ENCODE measurements at regions not wholly inside any gene's neighbourhood (a gene's known extent, or its start where the extent isn't known, plus 50 kb on each side); places are given as distances from the start of the nearest gene placed in this dataset.
"Not testable (repeated sequence)": the region's sequence is repeated elsewhere in the genome, so short reads cannot be mapped to it uniquely, and the experiment has no call there.

DNA sequence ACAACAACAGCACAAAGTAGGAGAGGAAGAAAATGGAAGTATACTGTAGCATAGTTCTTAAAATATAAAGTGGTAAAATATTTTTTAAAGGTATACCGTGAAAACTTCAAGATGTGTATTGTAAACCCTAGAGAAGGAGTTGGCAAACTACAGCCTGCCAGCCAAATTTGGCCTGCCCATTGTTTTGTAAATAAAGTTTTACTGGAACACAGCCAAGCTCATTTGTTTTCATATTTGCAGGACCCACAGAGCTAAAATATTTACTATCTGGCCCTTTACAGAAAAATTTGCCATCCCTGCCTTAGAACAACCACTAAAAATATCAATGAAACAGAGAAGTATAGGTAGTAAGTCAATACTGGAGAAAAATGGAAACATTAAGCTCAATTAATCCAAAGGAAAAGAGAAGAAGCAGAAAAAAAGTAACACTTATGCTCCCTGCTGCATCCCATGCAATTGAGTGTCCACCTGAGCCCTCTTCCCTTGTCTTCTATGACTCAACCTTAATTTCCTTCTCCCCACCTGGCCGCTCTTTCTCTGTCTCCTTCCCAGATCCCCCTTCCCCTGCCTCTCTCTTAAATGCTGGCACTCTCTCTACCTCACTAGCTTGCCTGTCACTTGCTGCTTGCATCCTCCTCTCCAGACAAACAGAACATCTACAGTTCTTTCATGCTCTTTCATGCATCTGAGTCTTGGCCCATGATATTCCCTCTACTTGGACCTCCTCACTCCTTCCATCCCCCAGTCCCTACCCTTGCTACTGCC is 50.6 kb upstream of the FER start:
- Histone ChIP-seq H3K27me3 (ENCODE audit: control insufficient read depth, insufficient read depth, low read length) (no peaks in the 10 kb centered on the region), H3K4me1 (ENCODE audit: control insufficient read depth, insufficient read depth, low read length) (peaks cover 10% of the 10 kb centered on the region), H3K9ac (ENCODE audit: low read depth, low read length) (peak overlapping the region; percentile 32), H3K9me3 (ENCODE audit: control insufficient read depth, insufficient read depth, low read length) (no peaks in the 10 kb centered on the region), H3K4me3 (ENCODE audit: low read depth, low read length) (no peak overlapping the region), H3K36me3 (ENCODE audit: control insufficient read depth, insufficient read depth, low read length) (no peaks in the 10 kb centered on the region)

DNA sequence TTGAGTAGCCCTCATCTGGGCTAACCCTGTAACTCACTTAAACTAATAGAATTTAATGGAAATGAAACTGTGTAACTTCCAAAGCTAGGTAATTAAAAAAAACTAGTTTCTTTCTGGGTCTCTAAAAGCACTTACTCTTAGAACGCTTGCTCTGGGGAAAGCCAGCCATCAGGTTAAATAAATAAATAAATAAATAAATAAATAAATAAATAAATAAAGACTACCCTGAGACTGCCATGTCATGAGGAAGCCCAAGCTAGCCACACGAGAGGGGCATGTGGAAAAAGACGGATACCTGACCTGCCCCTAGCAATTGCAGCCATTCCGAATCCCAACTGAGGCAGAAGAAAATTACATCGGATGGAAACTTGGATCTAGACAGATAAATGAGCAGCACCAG is 51.3 kb upstream of the FER start:
- H3K4me1 ChIP-seq (ENCODE audit: control insufficient read depth, insufficient read depth, low read length) = peaks cover 10% of the 10 kb centered on the region
- H3K36me3 ChIP-seq (ENCODE audit: control insufficient read depth, insufficient read depth, low read length) = no peaks in the 10 kb centered on the region
- no peak overlapping the region for H3K9ac ChIP-seq (ENCODE audit: low read depth, low read length)
- H3K27me3 ChIP-seq (ENCODE audit: control insufficient read depth, insufficient read depth, low read length) = no peaks in the 10 kb centered on the region
- H3K4me3 ChIP-seq (ENCODE audit: low read depth, low read length) = no peak overlapping the region
- no peaks in the 10 kb centered on the region for H3K9me3 ChIP-seq (ENCODE audit: control insufficient read depth, insufficient read depth, low read length)

DNA sequence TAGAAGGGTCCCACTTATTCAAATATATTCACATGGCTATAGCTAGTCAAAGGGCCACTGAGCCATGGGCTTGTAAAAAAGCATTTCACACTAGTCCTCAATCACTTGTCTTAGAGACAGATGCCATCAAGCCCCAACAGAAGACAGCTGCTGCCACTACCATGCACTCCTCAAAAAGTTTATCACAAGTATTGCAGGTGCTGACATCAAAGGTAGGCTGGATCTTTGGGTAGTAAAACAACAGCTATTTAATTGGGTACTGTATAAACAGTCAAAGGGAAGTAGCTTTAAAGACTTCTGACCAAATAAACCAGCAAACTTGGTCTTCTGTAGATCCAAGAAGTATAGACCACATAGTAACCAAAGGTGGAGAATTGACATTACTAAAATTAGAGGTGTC is 59.2 kb upstream of the FER start:
- H3K4me1 ChIP-seq (ENCODE audit: control insufficient read depth, insufficient read depth, low read length) = peaks cover 17% of the 10 kb centered on the region
- H3K9me3 ChIP-seq (ENCODE audit: control insufficient read depth, insufficient read depth, low read length) = no peaks in the 10 kb centered on the region
- H3K9ac ChIP-seq (ENCODE audit: low read depth, low read length) = no peak overlapping the region
- no peaks in the 10 kb centered on the region for H3K36me3 ChIP-seq (ENCODE audit: control insufficient read depth, insufficient read depth, low read length)
- H3K27me3 ChIP-seq (ENCODE audit: control insufficient read depth, insufficient read depth, low read length) = no peaks in the 10 kb centered on the region
- H3K4me3 ChIP-seq (ENCODE audit: low read depth, low read length) = no peak overlapping the region

DNA sequence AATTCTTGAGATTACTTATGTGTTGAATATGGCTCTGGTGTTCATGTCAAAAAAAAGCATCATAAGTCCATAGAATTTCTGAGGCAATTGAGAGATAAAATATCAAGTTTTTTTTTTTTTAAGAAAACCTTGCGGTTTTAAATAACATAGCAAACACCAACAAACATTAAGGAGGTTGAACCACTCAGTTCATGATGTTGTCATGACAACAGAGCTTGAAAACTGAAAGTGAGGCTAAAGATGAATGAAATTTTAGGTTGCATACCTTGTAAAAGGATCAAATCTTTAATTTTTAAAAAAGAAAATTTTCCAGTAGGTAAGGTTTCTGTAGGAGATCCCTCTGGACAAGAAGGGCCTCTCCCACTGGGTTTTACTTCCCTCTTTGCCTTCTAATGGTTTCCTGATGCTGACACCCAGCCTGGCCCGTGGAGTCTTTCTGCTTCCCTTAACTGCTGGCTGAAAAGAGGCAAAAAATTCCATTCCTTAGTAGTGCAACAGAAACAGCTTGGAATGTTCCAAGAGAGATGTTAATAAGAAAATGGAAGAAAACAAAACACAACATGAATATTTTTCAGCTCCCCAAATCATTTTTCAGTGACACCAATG is 60.0 kb upstream of the FER start:
- H3K4me1 ChIP-seq (ENCODE audit: control insufficient read depth, insufficient read depth, low read length) = peaks cover 17% of the 10 kb centered on the region
- H3K4me3 ChIP-seq (ENCODE audit: low read depth, low read length) = no peak overlapping the region
- H3K36me3 ChIP-seq (ENCODE audit: control insufficient read depth, insufficient read depth, low read length) = no peaks in the 10 kb centered on the region
- no peaks in the 10 kb centered on the region for H3K27me3 ChIP-seq (ENCODE audit: control insufficient read depth, insufficient read depth, low read length)
- no peak overlapping the region for H3K9ac ChIP-seq (ENCODE audit: low read depth, low read length)
- H3K9me3 ChIP-seq (ENCODE audit: control insufficient read depth, insufficient read depth, low read length) = no peaks in the 10 kb centered on the region

DNA sequence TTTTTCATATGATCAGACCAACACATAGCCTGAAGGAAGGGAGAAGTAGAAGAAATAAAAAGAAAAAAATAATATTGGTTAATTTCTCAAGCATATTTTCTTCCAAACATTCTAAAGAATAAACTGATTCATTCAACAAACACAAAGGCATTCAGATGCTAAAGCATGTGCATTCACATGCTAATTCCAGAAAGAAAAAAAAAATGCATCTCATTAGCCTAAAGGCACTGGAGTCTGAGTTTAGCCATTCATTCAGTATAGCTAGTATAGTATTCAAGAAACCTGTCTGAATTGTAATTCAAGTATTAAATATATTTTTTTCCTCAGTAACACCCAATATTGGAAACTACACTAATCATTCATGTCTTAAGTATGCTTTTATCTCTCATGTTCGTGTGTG is 61.0 kb upstream of the FER start:
- H3K4me1 ChIP-seq (ENCODE audit: control insufficient read depth, insufficient read depth, low read length) = peaks cover 17% of the 10 kb centered on the region
- no peaks in the 10 kb centered on the region for H3K36me3 ChIP-seq (ENCODE audit: control insufficient read depth, insufficient read depth, low read length)
- no peaks in the 10 kb centered on the region for H3K9me3 ChIP-seq (ENCODE audit: control insufficient read depth, insufficient read depth, low read length)
- no peaks in the 10 kb centered on the region for H3K27me3 ChIP-seq (ENCODE audit: control insufficient read depth, insufficient read depth, low read length)
- peak overlapping the region; percentile 37 for H3K4me3 ChIP-seq (ENCODE audit: low read depth, low read length)
- no peak overlapping the region for H3K9ac ChIP-seq (ENCODE audit: low read depth, low read length)

DNA sequence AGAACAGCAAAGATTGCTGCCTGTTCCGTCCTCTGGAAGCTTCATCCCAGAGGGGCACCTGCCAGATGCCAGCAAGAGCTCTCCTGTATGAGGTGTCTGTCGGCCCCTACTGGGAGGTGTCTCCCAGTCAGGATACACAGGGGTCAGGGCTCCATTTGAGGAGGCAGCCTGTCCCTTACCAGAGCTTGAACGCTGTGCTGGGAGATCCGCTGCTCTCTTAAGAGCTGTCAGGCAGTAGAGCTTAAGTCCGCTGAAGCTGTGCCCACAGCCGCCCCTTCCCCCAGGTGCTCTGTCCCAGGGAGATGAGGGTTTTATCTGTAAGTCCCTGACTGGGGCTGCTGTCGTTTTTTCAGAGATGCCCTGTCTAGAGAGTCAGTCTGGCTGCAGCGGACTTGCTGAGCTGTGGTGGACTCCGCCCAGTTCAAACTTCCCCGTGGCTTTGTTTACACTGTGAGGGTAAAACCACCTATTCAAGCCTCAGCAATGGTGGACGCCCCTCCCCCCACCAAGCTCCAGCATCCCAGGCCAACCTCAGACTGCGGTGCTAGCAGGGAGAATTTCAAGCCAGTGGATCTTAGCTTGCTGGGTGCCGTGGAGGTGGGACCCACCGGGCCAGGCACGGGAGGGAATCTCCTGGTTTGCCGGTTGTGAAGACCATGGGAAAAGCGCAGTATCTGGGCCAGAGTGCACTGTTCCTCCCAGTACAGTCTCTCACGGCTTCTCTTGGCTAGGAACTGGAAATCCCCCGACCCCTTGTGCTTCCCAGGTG is 62.1 kb upstream of the FER start:
- H3K9me3 ChIP-seq (ENCODE audit: control insufficient read depth, insufficient read depth, low read length); H3K27me3 ChIP-seq (ENCODE audit: control insufficient read depth, insufficient read depth, low read length); H3K36me3 ChIP-seq (ENCODE audit: control insufficient read depth, insufficient read depth, low read length): not testable (repeated sequence)
- H3K4me1 ChIP-seq (ENCODE audit: control insufficient read depth, insufficient read depth, low read length) = peaks cover 17% of the 10 kb centered on the region
- H3K4me3 ChIP-seq (ENCODE audit: low read depth, low read length) = peak overlapping the region; percentile 37
- H3K9ac ChIP-seq (ENCODE audit: low read depth, low read length) = peak overlapping the region; percentile 74

DNA sequence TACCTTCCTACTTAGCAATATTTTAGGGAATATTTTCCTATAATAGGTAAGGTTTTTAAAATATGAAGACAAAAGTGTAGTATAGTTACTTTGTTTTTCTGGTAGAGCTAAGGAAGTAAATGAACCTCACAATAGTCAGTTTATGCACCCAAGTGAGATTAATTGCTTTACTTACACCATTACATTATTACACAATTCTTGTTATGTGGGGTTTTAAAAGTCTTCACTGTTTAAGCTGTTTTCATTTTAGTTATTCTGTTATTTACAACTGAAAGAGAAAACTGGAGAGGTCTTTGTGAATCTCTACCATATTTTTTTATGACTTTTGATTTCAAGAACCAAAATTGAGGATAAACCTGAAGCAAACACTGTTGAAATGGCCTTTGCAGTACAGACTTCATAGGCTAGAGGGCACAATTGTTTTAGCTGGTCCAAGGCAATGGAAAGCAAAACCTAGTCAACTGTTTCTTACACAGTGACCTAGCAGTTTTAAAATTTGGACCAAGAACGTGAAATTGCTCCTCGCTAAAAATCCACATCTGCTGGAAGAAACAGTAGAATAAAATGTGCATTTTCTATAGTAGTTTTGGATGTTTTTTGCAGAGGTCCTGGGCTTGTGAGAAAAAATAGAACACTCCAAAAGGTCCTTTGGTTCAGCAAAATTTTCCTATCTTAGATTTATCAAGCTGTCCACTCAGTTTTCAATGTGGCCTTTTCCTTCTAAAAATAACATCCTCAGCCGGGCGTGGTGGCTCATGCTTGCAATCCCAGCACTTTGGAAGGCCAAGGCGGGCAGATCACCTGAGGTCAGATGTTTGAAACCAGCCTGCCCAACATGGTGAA is 66.4 kb upstream of the FER start:
- Histone ChIP-seq H3K36me3 (ENCODE audit: control insufficient read depth, insufficient read depth, low read length) (no peaks in the 10 kb centered on the region), H3K4me3 (ENCODE audit: low read depth, low read length) (no peak overlapping the region), H3K27me3 (ENCODE audit: control insufficient read depth, insufficient read depth, low read length) (no peaks in the 10 kb centered on the region), H3K4me1 (ENCODE audit: control insufficient read depth, insufficient read depth, low read length) (peaks cover 7% of the 10 kb centered on the region), H3K9ac (ENCODE audit: low read depth, low read length) (no peak overlapping the region), H3K9me3 (ENCODE audit: control insufficient read depth, insufficient read depth, low read length) (no peaks in the 10 kb centered on the region)

DNA sequence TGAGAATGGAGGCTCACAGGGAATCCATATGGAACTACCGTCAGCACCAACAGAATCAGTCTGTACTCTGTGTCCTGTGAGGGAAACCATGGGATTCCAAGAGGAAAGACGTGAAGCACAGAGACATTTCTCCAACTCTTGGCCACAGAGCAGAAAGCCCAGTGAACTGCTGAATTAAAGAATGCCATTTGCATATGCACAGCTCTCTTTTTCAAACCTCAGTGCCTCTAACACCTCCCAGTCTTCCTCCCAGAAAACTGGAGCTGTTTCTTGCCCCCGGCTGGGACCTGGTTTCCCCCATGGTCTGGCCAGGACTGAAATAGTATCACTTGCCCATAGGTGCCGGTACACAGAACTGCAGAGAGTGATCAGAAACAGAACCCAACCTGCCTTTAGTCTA is 69.6 kb upstream of the FER start:
- Histone ChIP-seq H3K9me3 (ENCODE audit: control insufficient read depth, insufficient read depth, low read length) (no peaks in the 10 kb centered on the region), H3K36me3 (ENCODE audit: control insufficient read depth, insufficient read depth, low read length) (no peaks in the 10 kb centered on the region), H3K4me3 (ENCODE audit: low read depth, low read length) (no peak overlapping the region), H3K9ac (ENCODE audit: low read depth, low read length) (no peak overlapping the region), H3K4me1 (ENCODE audit: control insufficient read depth, insufficient read depth, low read length) (no peaks in the 10 kb centered on the region), H3K27me3 (ENCODE audit: control insufficient read depth, insufficient read depth, low read length) (peaks cover 16% of the 10 kb centered on the region)

DNA sequence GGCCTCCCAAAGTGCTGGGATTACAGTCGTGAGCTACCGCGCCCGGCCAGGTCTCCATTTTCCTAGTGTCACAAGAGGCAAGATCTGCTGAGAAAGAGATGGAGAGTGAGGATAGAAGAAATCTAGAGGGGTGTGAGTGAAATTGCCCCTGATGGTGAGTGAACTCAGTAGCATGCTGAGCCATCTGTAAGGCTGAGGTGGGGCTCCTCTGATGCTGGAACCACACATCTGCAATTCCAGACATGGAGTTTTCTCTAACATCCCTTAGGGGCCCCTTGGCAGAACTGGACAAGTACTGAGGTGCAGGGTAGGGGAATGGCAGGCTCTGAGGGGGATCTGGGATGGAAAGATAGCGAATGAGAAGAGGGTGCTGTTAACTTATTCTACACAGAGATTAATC is 72.0 kb upstream of the FER start:
- H3K36me3 ChIP-seq (ENCODE audit: control insufficient read depth, insufficient read depth, low read length) = no peaks in the 10 kb centered on the region
- peaks cover 32% of the 10 kb centered on the region for H3K27me3 ChIP-seq (ENCODE audit: control insufficient read depth, insufficient read depth, low read length)
- H3K4me3 ChIP-seq (ENCODE audit: low read depth, low read length) = no peak overlapping the region

DNA sequence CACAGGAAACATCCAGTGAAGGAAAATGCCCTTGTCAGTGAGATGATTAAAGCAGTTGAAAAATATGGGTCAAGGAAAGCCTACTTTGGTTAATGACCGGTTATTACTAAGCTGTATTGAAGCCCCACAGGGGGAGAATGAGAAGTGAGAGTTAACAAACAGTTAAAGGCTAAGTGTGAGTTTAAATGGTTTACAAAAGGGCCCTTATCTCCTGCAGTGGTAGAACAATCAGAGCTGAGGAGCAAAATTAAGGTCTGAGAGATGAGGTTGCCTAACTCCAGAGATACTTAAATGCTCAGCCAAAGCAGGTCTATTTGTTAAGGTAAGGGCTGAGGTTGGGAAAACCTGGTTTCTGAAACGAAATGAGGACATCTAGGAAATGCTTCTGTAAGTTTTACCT is 75.1 kb upstream of the FER start:
- Histone ChIP-seq H3K27me3 (ENCODE audit: control insufficient read depth, insufficient read depth, low read length) (peaks cover 32% of the 10 kb centered on the region), H3K9ac (ENCODE audit: low read depth, low read length) (no peak overlapping the region), H3K4me3 (ENCODE audit: low read depth, low read length) (no peak overlapping the region), H3K4me1 (ENCODE audit: control insufficient read depth, insufficient read depth, low read length) (peaks cover 2% of the 10 kb centered on the region), H3K9me3 (ENCODE audit: control insufficient read depth, insufficient read depth, low read length) (no peaks in the 10 kb centered on the region), H3K36me3 (ENCODE audit: control insufficient read depth, insufficient read depth, low read length) (no peaks in the 10 kb centered on the region)

More for the DNA sequence above, 72.0 kb upstream of the FER start:
- no peaks in the 10 kb centered on the region for H3K9me3 ChIP-seq (ENCODE audit: control insufficient read depth, insufficient read depth, low read length)
- no peak overlapping the region for H3K9ac ChIP-seq (ENCODE audit: low read depth, low read length)
- peaks cover 2% of the 10 kb centered on the region for H3K4me1 ChIP-seq (ENCODE audit: control insufficient read depth, insufficient read depth, low read length)

DNA sequence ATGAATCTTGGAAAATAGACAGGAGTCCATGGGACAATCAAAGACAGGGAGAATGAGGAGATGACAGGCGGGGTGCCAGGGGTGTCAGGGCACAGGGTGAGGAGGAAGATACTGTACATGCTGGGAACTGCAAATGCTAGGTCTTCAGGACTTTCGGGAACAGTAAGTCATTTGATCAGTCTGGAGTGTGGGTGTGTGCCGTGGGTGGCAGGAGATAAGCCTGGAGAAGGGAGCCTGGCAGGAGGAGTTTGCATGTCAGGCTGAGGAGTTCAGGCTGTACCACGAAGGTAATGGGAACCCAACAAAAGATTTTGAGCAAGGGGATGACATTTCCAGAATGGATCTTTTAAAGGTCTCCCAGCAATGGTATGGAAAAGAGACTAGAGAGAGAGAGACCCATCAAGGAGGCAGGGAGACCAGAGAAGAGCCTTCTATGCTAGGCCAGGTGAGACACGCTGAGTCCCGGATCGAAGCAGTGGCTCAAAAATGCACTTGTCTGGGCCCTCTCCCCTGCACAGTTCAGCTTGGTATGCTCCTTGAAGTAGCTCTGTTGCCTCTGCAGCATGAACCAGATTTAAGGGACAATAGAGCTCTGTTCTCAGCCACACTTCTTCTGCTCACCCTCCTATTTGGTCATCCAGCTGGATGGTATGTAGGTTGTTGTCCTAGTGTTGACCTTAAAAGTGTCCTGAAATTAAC is 77.0 kb upstream of the FER start:
- Histone ChIP-seq H3K4me1 (ENCODE audit: control insufficient read depth, insufficient read depth, low read length) (peaks cover 2% of the 10 kb centered on the region), H3K4me3 (ENCODE audit: low read depth, low read length) (no peak overlapping the region), H3K9me3 (ENCODE audit: control insufficient read depth, insufficient read depth, low read length) (no peaks in the 10 kb centered on the region), H3K27me3 (ENCODE audit: control insufficient read depth, insufficient read depth, low read length) (peaks cover 32% of the 10 kb centered on the region), H3K9ac (ENCODE audit: low read depth, low read length) (no peak overlapping the region), H3K36me3 (ENCODE audit: control insufficient read depth, insufficient read depth, low read length) (no peaks in the 10 kb centered on the region)

All from iPS-15b (cell line).